MCF 10A (cell line): ENCODE measurements at regions not wholly inside any gene's neighbourhood (a gene's known extent, or its start where the extent isn't known, plus 50 kb on each side); places are given as distances from the start of the nearest gene placed in this dataset.

Experiments
- BruUV-seq: library from RNA; stranded (reverse); fragments of 400-500 nt; replicated peaks from 2 replicates; lab custom pipeline; 2021; lab: Mats Ljungman, UMichigan
- CTCF ChIA-PET: fragments of 300-600 bp; sonication (Branson Sonifier 250); formaldehyde crosslinking; extraction: SDS; loops from one replicate; lab custom pipeline; 2021; ENCODE audit warnings: antibody characterized with exemption, inconsistent platforms; lab: Yijun Ruan, JAX
- POLR2A ChIA-PET: fragments of 300-600, 350-650 bp; sonication (Branson Sonifier 250); formaldehyde crosslinking; extraction: SDS; loops from one replicate; lab custom pipeline; 2020; ENCODE audit warnings: antibody characterized with exemption, inconsistent platforms; lab: Yijun Ruan, JAX
- DNase-seq: peaks from one replicate; pipeline ENCODE4 v3.0.0-alpha.2; 2018; ENCODE audit not compliant: unreplicated experiment
- H3K27ac Mint-ChIP-seq: one replicate; pipeline ENCODE4 v1.8.0; 2022; ENCODE audit warnings: mild to moderate bottlenecking, low read depth, mixed read lengths; ENCODE audit not compliant: unreplicated experiment
- H3K27me3 Mint-ChIP-seq: one replicate; pipeline ENCODE4 v1.8.0; 2022; ENCODE audit warnings: mixed read lengths; ENCODE audit not compliant: insufficient read depth, unreplicated experiment
- H3K36me3 Mint-ChIP-seq: one replicate; pipeline ENCODE4 v1.8.0; 2022; ENCODE audit warnings: mild to moderate bottlenecking, moderate library complexity, mixed read lengths; ENCODE audit not compliant: insufficient read depth, unreplicated experiment
- H3K4me1 Mint-ChIP-seq: one replicate; pipeline ENCODE4 v1.8.0; 2022; ENCODE audit warnings: mixed read lengths; ENCODE audit not compliant: insufficient read depth, unreplicated experiment
- H3K4me3 Mint-ChIP-seq: one replicate; pipeline ENCODE4 v1.8.0; 2022; ENCODE audit warnings: mild to moderate bottlenecking, moderate library complexity, mixed read lengths; ENCODE audit not compliant: unreplicated experiment
- H3K9me3 Mint-ChIP-seq: one replicate; pipeline ENCODE4 v1.8.0; 2022; ENCODE audit warnings: mixed read lengths; ENCODE audit not compliant: unreplicated experiment
- intact Hi-C: fragments of 100-400 bp; cut with micrococcal nuclease; formaldehyde crosslinking; loops from 2 replicates; pipeline ENCODE4 v1.14.1; 2022
- TF ChIP-seq, protein P1 (sequence below): fragments of 200-600 bp; IDR thresholded peaks from one replicate; pipeline ENCODE4 v1.8.0; 2022; ENCODE audit warnings: antibody characterized with exemption, mild to moderate bottlenecking; ENCODE audit not compliant: unreplicated experiment

DNA sequence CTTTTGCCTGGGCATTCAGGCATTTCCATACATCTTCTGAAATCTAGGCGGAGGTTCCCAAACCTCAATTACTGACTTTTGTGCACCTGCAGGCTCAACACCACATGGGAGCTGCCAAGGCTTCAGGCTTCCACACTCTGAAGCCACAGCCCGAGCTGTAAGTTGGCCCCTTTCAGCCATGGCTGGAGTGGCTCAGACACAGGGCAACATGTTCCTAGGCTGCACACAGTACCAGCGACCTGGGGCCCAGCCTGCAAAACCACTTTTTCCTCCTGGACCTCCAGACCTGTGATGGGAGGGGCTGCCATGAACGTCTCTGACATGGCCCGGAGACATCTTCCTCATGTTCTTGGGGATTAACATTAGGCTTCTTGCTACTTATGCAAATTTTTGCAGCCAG lies 1558.2 kb upstream of the PCDH20 start:
- intact Hi-C loops, result no loop called here
- no peak overlapping the region for H3K4me3 Mint-ChIP-seq
- H3K9me3 Mint-ChIP-seq, result peaks cover 9% of the 10 kb centered on the region
- no peaks in the 10 kb centered on the region for H3K4me1 Mint-ChIP-seq
- ChIA-PET POLR2A (no interaction called here), CTCF (no interaction called here)
- no peaks in the 10 kb centered on the region for H3K27me3 Mint-ChIP-seq
- TF ChIP-seq, protein P1, sequence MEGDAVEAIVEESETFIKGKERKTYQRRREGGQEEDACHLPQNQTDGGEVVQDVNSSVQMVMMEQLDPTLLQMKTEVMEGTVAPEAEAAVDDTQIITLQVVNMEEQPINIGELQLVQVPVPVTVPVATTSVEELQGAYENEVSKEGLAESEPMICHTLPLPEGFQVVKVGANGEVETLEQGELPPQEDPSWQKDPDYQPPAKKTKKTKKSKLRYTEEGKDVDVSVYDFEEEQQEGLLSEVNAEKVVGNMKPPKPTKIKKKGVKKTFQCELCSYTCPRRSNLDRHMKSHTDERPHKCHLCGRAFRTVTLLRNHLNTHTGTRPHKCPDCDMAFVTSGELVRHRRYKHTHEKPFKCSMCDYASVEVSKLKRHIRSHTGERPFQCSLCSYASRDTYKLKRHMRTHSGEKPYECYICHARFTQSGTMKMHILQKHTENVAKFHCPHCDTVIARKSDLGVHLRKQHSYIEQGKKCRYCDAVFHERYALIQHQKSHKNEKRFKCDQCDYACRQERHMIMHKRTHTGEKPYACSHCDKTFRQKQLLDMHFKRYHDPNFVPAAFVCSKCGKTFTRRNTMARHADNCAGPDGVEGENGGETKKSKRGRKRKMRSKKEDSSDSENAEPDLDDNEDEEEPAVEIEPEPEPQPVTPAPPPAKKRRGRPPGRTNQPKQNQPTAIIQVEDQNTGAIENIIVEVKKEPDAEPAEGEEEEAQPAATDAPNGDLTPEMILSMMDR, result no peak
- no TSS peak for BruUV-seq
- no peak for DNase-seq
- H3K36me3 Mint-ChIP-seq, result no peaks in the 10 kb centered on the region
- H3K27ac Mint-ChIP-seq, result no peak overlapping the region

DNA sequence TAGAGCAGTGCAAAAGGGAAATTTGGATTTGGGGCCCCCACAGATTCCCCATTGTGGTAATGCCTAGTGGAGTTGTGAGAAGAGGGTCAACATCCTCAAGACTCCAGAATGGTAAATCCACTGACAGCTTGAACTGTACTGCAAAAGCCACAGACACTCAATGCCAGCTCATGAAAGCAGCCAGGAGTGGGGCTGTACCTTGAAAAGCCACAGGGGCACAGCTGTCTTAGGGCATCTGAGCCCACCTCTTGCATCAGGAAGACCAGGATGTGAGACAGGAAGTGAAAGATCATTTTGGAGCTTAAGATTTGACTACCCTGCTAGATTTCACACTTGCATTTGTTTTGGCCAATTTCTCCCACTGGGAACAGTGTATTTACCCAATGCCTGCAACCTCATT lies 1548.9 kb upstream of the PCDH20 start:
- Mint-ChIP-seq H3K4me3 (no peak overlapping the region), H3K36me3 (no peaks in the 10 kb centered on the region), H3K27ac (no peak overlapping the region), H3K27me3 (peaks cover 11% of the 10 kb centered on the region), H3K9me3 (peaks cover 38% of the 10 kb centered on the region), H3K4me1 (no peaks in the 10 kb centered on the region)
- intact Hi-C loops, result no loop called here
- ChIA-PET POLR2A (no interaction called here), CTCF (no interaction called here)
- BruUV-seq, result no TSS peak
- no peak for DNase-seq
- TF ChIP-seq, protein P1, result no peak

DNA sequence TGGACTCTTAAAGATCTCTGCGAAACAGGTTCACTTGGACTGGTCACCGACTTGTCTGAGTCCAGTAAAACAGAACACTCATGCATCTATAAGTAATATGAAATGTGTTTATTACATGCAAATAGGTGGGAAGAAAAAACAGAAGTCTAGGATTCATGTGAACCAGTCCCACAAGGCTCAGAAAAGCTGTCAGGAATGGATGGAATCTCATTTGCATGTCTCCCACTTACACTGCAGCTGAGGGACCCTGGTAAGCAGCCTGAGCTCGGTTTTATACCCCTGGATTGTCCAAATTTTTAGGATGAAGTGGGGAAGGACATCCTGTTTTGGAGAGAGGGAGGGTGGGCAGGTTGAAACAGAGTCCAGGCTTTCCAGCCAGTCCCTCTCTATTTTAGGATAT lies 1545.1 kb upstream of the PCDH20 start:
- Mint-ChIP-seq H3K27ac (no peak overlapping the region), H3K27me3 (peaks cover 12% of the 10 kb centered on the region), H3K4me1 (no peaks in the 10 kb centered on the region), H3K36me3 (no peaks in the 10 kb centered on the region), H3K4me3 (no peak overlapping the region), H3K9me3 (peaks cover 24% of the 10 kb centered on the region)
- ChIA-PET CTCF (interaction anchor here (0.7 kb wide), 1 partner anchor 508 kb away, joined by 3 read pairs; no protein-coding TSS in a partner anchor), POLR2A (no interaction called here)
- TF ChIP-seq, protein P1, result no peak
- intact Hi-C loops, result no loop called here
- no TSS peak for BruUV-seq
- DNase-seq, result no peak

DNA sequence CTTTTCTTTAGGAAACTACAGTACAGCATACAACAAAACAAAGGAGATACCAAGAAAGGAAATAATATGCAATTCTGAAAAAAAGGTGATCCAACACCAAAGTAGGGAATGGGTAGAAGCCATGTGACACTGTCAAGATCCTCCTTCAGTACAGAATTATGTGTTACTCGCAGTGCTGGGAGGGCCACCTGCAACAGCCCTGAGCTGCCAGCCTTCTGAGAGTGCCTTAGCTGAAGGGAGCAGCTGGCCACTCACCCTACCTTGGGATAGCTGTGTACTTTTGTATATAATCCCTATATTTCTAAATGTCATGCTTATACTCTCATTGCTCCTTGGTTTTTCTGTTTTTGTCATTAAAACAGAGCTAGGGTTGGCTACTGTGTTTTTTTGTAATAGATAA lies 1518.2 kb upstream of the PCDH20 start:
- Mint-ChIP-seq H3K9me3 (no peaks in the 10 kb centered on the region), H3K4me1 (peaks cover 10% of the 10 kb centered on the region), H3K27ac (no peak overlapping the region), H3K27me3 (peaks cover 12% of the 10 kb centered on the region), H3K4me3 (no peak overlapping the region), H3K36me3 (no peaks in the 10 kb centered on the region)
- DNase-seq, result no peak
- ChIA-PET CTCF (no interaction called here), POLR2A (no interaction called here)
- TF ChIP-seq, protein P1, result no peak
- intact Hi-C loops, result no loop called here
- no TSS peak for BruUV-seq
